PC-3 (cell line): ENCODE measurements at regions not wholly inside any gene's neighbourhood (a gene's known extent, or its start where the extent isn't known, plus 50 kb on each side); places are given as distances from the start of the nearest gene placed in this dataset.

Source experiments
- CTCF ChIP-seq: fragments of 300-600 bp; sonication (generic); conservative IDR thresholded peaks from 2 replicates; pipeline ENCODE4 v1.5.1; 2017; ENCODE audit warnings: antibody characterized with exemption, low read depth, mild to moderate bottlenecking, low read length
- EZH2phosphoT487 ChIP-seq: fragments of 300-600 bp; sonication (generic); IDR thresholded peaks from 2 replicates; pipeline ENCODE4 v1.6.1; 2018; ENCODE audit warnings: mild to moderate bottlenecking, antibody characterized with exemption, low read length, borderline replicate concordance

- TF ChIP-seq CTCF (no peak), EZH2phosphoT487 (no peak)
These were observed 75.2 kb upstream of the CD28 start for GRCh38 chr2:203631068-203631757.
